ENCODE measurements at regions not wholly inside any gene's neighbourhood (a gene's known extent, or its start where the extent isn't known, plus 50 kb on each side); places are given as distances from the start of the nearest gene placed in this dataset.
A peak's percentile ranks its signal among the peaks of the same experiment; 100 is the strongest.

GRCh38 chr7:155210356-155210755 is 87.3 kb upstream of the INSIG1 start:
- DNase-seq (ENCODE audit: low read depth), result no peak
- no peak overlapping the region for H3K4me3 ChIP-seq (ENCODE audit: low read length)
- TF ChIP-seq CTCF (IDR thresholded peaks at IDR 0.05; ENCODE audit: insufficient read depth, low read depth, low read length, missing control alignments), result no peak

- no peak overlapping the region for H3K4me3 ChIP-seq (ENCODE audit: low read length)
- no peak for TF ChIP-seq CTCF (IDR thresholded peaks at IDR 0.05; ENCODE audit: insufficient read depth, low read depth, low read length, missing control alignments)
- no peak for DNase-seq (ENCODE audit: low read depth)
These were observed 86.5 kb upstream of the INSIG1 start for GRCh38 chr7:155211173-155211572.

DNA sequence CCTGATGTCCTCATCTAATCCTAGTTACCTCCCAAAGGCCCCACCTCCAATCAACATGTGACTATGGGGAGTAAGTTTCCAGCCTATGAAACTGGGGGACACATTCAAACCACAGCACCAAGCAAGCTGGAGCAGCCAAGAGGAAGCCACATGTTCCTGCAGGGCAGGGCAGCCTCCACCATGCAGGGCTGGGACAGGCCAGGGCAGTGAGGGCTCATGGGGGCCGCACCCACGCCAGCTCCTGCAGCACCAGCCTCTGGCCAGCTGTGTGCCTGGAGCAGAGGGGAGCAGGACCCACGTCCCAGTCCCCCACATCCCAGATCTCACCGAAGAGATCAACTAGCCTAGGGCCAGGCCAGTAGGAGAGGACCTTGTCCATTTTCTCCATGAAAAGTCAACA is 85.9 kb upstream of the INSIG1 start:
- no peak for TF ChIP-seq CTCF (IDR thresholded peaks at IDR 0.05; ENCODE audit: insufficient read depth, low read depth, low read length, missing control alignments)
- DNase-seq (ENCODE audit: low read depth), result no peak
- no peak overlapping the region for H3K4me3 ChIP-seq (ENCODE audit: low read length)

DNA sequence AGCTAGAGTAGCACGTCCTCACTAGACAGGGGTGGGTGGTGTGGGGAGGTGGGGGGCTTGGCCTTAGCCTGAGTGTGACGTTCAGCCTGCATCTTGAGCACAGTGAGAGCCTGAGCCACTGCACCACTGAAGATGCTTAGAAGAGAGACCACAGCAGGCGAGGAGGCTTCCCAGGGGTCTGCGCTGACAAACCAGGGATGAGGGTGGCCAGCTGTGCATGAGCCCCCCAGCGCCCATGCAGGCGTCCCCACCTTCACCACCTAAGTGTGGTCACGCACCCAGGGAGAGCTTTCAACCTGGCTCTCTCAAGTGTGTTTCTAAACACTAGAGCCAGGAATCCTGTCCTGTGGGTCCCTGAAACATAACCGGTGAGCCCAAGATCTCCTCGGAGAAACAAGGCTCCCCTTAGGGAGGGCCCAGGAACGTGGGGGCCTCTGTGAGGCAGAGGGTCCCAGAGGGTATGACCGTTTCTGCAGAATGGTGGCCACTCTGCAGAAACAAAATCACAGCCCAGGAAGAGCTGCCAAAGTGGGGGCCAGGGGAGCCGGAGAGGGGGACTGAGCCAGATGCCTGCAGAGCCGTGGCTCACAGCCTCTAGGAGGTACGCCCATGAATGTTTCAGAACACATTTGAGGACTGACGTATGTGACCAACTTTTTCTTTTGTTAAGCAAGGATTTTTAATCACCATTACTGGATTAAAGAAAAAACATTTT is 85.2 kb upstream of the INSIG1 start:
- DNase-seq (ENCODE audit: low read depth), result no peak
- no peak for TF ChIP-seq CTCF (IDR thresholded peaks at IDR 0.05; ENCODE audit: insufficient read depth, low read depth, low read length, missing control alignments)
- H3K4me3 ChIP-seq (ENCODE audit: low read length), result no peak overlapping the region

DNA sequence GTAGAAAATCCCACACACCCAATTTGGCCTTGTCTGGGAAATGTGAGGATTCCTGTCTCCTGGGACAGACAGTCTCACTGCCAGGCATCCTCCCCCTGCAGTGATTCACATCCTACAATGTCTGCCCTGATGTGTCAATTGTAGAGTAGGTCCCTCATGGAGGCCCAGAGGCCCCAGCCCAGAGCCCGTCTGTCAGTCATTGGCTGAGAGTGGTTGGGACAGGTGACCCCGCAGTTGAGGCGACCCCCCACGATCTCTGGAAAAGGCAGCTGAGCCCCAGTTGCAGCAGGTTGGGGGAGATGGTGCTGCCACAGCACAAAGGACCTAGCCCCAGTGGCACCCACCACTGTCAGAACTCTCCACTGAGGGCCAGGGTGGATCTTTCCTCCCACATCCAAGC is 84.3 kb upstream of the INSIG1 start:
- H3K4me3 ChIP-seq (ENCODE audit: low read length), result no peak overlapping the region
- no peak for TF ChIP-seq CTCF (IDR thresholded peaks at IDR 0.05; ENCODE audit: insufficient read depth, low read depth, low read length, missing control alignments)
- no peak for DNase-seq (ENCODE audit: low read depth)

GRCh38 chr7:155213955-155214740 is 83.5 kb upstream of the INSIG1 start:
- TF ChIP-seq CTCF (IDR thresholded peaks at IDR 0.05; ENCODE audit: insufficient read depth, low read depth, low read length, missing control alignments), result no peak
- peak; percentile 18 for DNase-seq (ENCODE audit: low read depth)
- H3K4me3 ChIP-seq (ENCODE audit: low read length), result peak overlapping the region; percentile 31
